B cell (primary cell): ENCODE measurements at regions not wholly inside any gene's neighbourhood (a gene's known extent, or its start where the extent isn't known, plus 50 kb on each side); places are given as distances from the start of the nearest gene placed in this dataset.

Experiments
- ATAC-seq: fragments of 200-7000 bp; cut with Tn5 transposase; one replicate; pipeline ENCODE4 v1.10.0; 2021; ENCODE audit warnings: low read depth, mild to moderate bottlenecking, moderate number of reproducible peaks, moderate library complexity
- CTCF ChIA-PET: fragments of 350-600 bp; sonication (Branson Sonifier 250); formaldehyde crosslinking; loops from one replicate; lab custom pipeline; 2021; ENCODE audit warnings: antibody characterized with exemption, inconsistent platforms; lab: Charles Lee
- POLR2A ChIA-PET: fragments of 350-600 bp; sonication (Branson Sonifier 250); formaldehyde crosslinking; loops from one replicate; lab custom pipeline; 2021; ENCODE audit warnings: antibody characterized with exemption; lab: Charles Lee
- DNase-seq: peaks from one replicate; pipeline ENCODE4 v3.0.0; 2013
- H2AFZ ChIP-seq: 2 replicates; pipeline ENCODE4 v1.6.1; 2012; ENCODE audit warnings: mild to moderate bottlenecking, low read depth, low read length; ENCODE audit not compliant: insufficient read depth, poor library complexity, severe bottlenecking
- H3K27ac ChIP-seq, 2 donors: 1 replicate in 1 of 2; 2 replicates in 1 of 2; pipeline ENCODE4 v1.5.1; 2012 to 2013; ENCODE audit warnings: low read length in 2 of 2, mild to moderate bottlenecking in 2 of 2, moderate library complexity in 1 of 2
- H3K27me3 ChIP-seq, 4 experiments: fragments of 200-600 bp in 1 of 4; sonication (generic) in 1 of 4; replicated peaks in 1 of 4; 1 replicate in 2 of 4; 2 replicates in 2 of 4; pipeline versions ENCODE4 v1.6.1 to v1.7.0; 2013 to 2016; ENCODE audit warnings: low read length in 3 of 4, mild to moderate bottlenecking in 2 of 4, mixed read lengths in 1 of 4, moderate library complexity in 1 of 4; ENCODE audit not compliant: insufficient read depth in 4 of 4, control insufficient read depth in 3 of 4; ENCODE audit errors: control extremely low read depth in 1 of 4
- H3K36me3 ChIP-seq, 2 experiments: replicated peaks in 1 of 2; 1 replicate in 1 of 2; 2 replicates in 1 of 2; pipeline versions ENCODE4 v1.6.1 to v1.7.1; 2013; ENCODE audit warnings: low read length in 1 of 2; ENCODE audit not compliant: insufficient read depth in 2 of 2, control insufficient read depth in 1 of 2; ENCODE audit errors: control extremely low read depth in 1 of 2, extremely low read depth in 1 of 2
- H3K4me1 ChIP-seq, 2 donors: fragments of 200-600 bp in 1 of 2; sonication (generic) in 1 of 2; 1 replicate in 1 of 2; 2 replicates in 1 of 2; pipeline versions ENCODE4 v1.5.1 to v1.6.1; 2013 to 2017; ENCODE audit warnings: low read length in 2 of 2; ENCODE audit not compliant: control insufficient read depth in 2 of 2, insufficient read depth in 2 of 2
- H3K4me2 ChIP-seq: replicated peaks from 2 replicates; pipeline ENCODE3; 2012; ENCODE audit warnings: mild to moderate bottlenecking, low read depth, low read length; ENCODE audit not compliant: poor library complexity, severe bottlenecking
- H3K4me3 ChIP-seq, 5 experiments: fragments of 200-600 bp in 1 of 5; sonication (generic) in 1 of 5; 1 replicate in 3 of 5; 2 replicates in 2 of 5; pipeline versions ENCODE4 v1.5.1 to v1.7.0; 2011 to 2016; ENCODE audit warnings: low read length in 4 of 5, mild to moderate bottlenecking in 4 of 5, low read depth in 2 of 5, control low read depth in 1 of 5, moderate library complexity in 1 of 5; ENCODE audit not compliant: insufficient read depth in 1 of 5; ENCODE audit errors: control extremely low read depth in 1 of 5, extremely low read depth in 1 of 5
- H3K79me2 ChIP-seq: fragments of 200-600 bp; sonication (generic); one replicate; pipeline ENCODE4 v1.6.0; 2016; ENCODE audit warnings: low read length; ENCODE audit not compliant: control insufficient read depth, insufficient read depth
- H3K9ac ChIP-seq: fragments of 200-600 bp; sonication (generic); 2 replicates; pipeline ENCODE4 v1.6.1; 2017; ENCODE audit warnings: mild to moderate bottlenecking, low read length, moderate library complexity
- H3K9me3 ChIP-seq, 3 donors: one replicate each; pipeline versions ENCODE4 v1.6.1 to v1.7.1; 2013; ENCODE audit warnings: low read length in 2 of 3; ENCODE audit not compliant: control insufficient read depth in 2 of 3, insufficient read depth in 1 of 3; ENCODE audit errors: control extremely low read depth in 1 of 3
- H4K20me1 ChIP-seq: 2 replicates; pipeline ENCODE4 v1.6.0; 2012; ENCODE audit warnings: mild to moderate bottlenecking, low read length; ENCODE audit not compliant: insufficient read depth, control insufficient read depth, poor library complexity, severe bottlenecking
- H3K27ac Mint-ChIP-seq: one replicate; pipeline ENCODE4 v1.8.0; 2021; ENCODE audit warnings: mixed read lengths
- H3K27me3 Mint-ChIP-seq: one replicate; pipeline ENCODE4 v1.8.0; 2021; ENCODE audit warnings: mixed read lengths
- H3K4me1 Mint-ChIP-seq: one replicate; pipeline ENCODE4 v1.8.0; 2021; ENCODE audit warnings: mixed read lengths
- H3K4me3 Mint-ChIP-seq: one replicate; pipeline ENCODE4 v1.8.0; 2021; ENCODE audit warnings: mixed read lengths
- H3K9me3 Mint-ChIP-seq: one replicate; pipeline ENCODE4 v1.8.0; 2022; ENCODE audit warnings: mixed read lengths; ENCODE audit not compliant: insufficient read depth
- CTCF ChIP-seq: fragments of 200-600 bp; IDR thresholded peaks from one replicate; pipeline ENCODE4 v1.8.0; 2022; ENCODE audit warnings: antibody characterized with exemption, mild to moderate bottlenecking
- EZH2 ChIP-seq: IDR thresholded peaks from 2 replicates; pipeline ENCODE4 v1.6.1; 2012; ENCODE audit warnings: borderline replicate concordance, low read depth, mild to moderate bottlenecking, moderate library complexity, low read length; ENCODE audit not compliant: insufficient read depth, poor library complexity, severe bottlenecking
- WGBS: methylation state at CpG from one replicate; pipeline ENCODE4 v1.1.5; 2013; ENCODE audit warnings: missing lambda C conversion rate; ENCODE audit not compliant: insufficient coverage; 5-methylcytosine and 5-hydroxymethylcytosine counted together
- intact Hi-C: fragments of 100-400 bp; cut with micrococcal nuclease; formaldehyde crosslinking; loops from one replicate; pipeline ENCODE4 v1.10.0; 2022

GRCh38 chr5:118696076-118696475 is 292.3 kb downstream of the DTWD2 start:
- Mint-ChIP-seq H3K4me1 (no peaks in the 10 kb centered on the region), H3K9me3 (no peaks in the 10 kb centered on the region), H3K27me3 (peaks cover 4% of the 10 kb centered on the region), H3K27ac (no peak overlapping the region), H3K4me3 (no peak overlapping the region)
- Histone ChIP-seq H3K9me3 (no peaks in the 10 kb centered on the region), H3K9ac (no peak overlapping the region), H3K4me3 (no peak overlapping the region), H3K27me3 (no peaks in the 10 kb centered on the region), H3K79me2 (no peaks in the 10 kb centered on the region), H3K4me1 (no peaks in the 10 kb centered on the region), H3K36me3 (no peaks in the 10 kb centered on the region), H3K27ac (no peak overlapping the region), H3K4me2 (no peak overlapping the region), H2AFZ (no peak overlapping the region), H4K20me1 (no peaks in the 10 kb centered on the region)
- WGBS: 40% methylated on average over 1 of the region's 2 CpGs
- ChIA-PET POLR2A (no interaction called here), CTCF (no interaction called here)
- intact Hi-C loops: no loop called here
- DNase-seq (no peak), ATAC-seq (no peak)
- TF ChIP-seq CTCF: no peak
- no peak for TF ChIP-seq EZH2

- no peaks in the 10 kb centered on the region for H4K20me1 ChIP-seq
- 91% methylated on average over 2 of the region's 4 CpGs for WGBS
Measured at GRCh38 chr5:118692811-118693342, 295.5 kb downstream of the DTWD2 start.

More at GRCh38 chr5:118692811-118693342, 295.5 kb downstream of the DTWD2 start:
- Mint-ChIP-seq H3K9me3 (no peaks in the 10 kb centered on the region), H3K27me3 (peaks cover 4% of the 10 kb centered on the region), H3K27ac (no peak overlapping the region), H3K4me1 (no peaks in the 10 kb centered on the region), H3K4me3 (no peak overlapping the region)
- TF ChIP-seq EZH2: no peak
- TF ChIP-seq CTCF: no peak
- no peaks in the 10 kb centered on the region for H3K36me3 ChIP-seq
- H3K4me3 ChIP-seq: no peak overlapping the region
- no peak overlapping the region for H2AFZ ChIP-seq
- POLR2A ChIA-PET: no interaction called here
- H3K27me3 ChIP-seq: no peaks in the 10 kb centered on the region
- no peak overlapping the region for H3K4me2 ChIP-seq
- DNase-seq (no peak), ATAC-seq (no peak)
- no peaks in the 10 kb centered on the region for H3K79me2 ChIP-seq
- H3K9ac ChIP-seq: no peak overlapping the region
- no peaks in the 10 kb centered on the region for H3K9me3 ChIP-seq
- intact Hi-C loops: no loop called here
- H3K27ac ChIP-seq: no peak overlapping the region
- CTCF ChIA-PET: no interaction called here
- H3K4me1 ChIP-seq: no peaks in the 10 kb centered on the region
